ENCODE measurements at regions not wholly inside any gene's neighbourhood (a gene's known extent, or its start where the extent isn't known, plus 50 kb on each side); places are given as distances from the start of the nearest gene placed in this dataset.
"Not testable (repeated sequence)": the region's sequence is repeated elsewhere in the genome, so short reads cannot be mapped to it uniquely, and the experiment has no call there.

DNA sequence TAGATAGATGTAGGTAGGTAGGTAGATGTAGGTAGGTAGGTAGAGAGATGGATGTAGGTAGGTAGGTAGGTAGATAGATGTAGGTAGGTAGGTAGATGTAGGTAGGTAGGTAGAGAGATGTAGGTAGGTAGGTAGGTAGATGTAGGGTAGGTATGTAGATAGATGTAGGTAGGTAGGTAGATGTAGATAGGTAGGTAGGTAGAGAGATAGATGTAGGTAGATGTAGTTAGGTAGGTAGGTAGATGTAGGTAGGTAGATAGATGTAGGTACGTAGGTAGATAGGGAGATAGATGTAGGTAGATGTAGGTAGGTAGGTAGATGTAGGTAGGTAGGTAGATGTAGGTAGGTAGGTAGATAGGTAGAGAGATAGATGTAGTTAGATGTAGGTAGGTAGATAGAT is 62.3 kb upstream of the MORC3 start:
- H3K36me3 Mint-ChIP-seq (ENCODE audit: insufficient read depth) = peaks cover 37% of the 10 kb centered on the region
- no peak for DNase-seq
- ATAC-seq = no peak

GRCh38 chr21:36260030-36260787 is 59.8 kb upstream of the MORC3 start:
- ATAC-seq (peak; percentile 84 to 85), DNase-seq (peak; percentile 26)
- Mint-ChIP-seq H3K9me3 (no peaks in the 10 kb centered on the region), H3K4me3 (peak overlapping the region; percentile 75), H3K36me3 (ENCODE audit: insufficient read depth) (peaks cover 25% of the 10 kb centered on the region), H3K27me3 (ENCODE audit: low read depth) (no peaks in the 10 kb centered on the region), H3K4me1 (ENCODE audit: low read depth) (peaks cover 19% of the 10 kb centered on the region)

More for the DNA sequence above, 62.3 kb upstream of the MORC3 start:
- H3K4me3 Mint-ChIP-seq = no peak overlapping the region
- H3K27me3 Mint-ChIP-seq (ENCODE audit: low read depth) = no peaks in the 10 kb centered on the region
- peaks cover 26% of the 10 kb centered on the region for H3K4me1 Mint-ChIP-seq (ENCODE audit: low read depth)
- H3K9me3 Mint-ChIP-seq = no peaks in the 10 kb centered on the region

- H3K27me3 Mint-ChIP-seq (ENCODE audit: low read depth) = no peaks in the 10 kb centered on the region
Observed at GRCh38 chr21:36260802-36261201, 59.2 kb upstream of the MORC3 start.

DNA sequence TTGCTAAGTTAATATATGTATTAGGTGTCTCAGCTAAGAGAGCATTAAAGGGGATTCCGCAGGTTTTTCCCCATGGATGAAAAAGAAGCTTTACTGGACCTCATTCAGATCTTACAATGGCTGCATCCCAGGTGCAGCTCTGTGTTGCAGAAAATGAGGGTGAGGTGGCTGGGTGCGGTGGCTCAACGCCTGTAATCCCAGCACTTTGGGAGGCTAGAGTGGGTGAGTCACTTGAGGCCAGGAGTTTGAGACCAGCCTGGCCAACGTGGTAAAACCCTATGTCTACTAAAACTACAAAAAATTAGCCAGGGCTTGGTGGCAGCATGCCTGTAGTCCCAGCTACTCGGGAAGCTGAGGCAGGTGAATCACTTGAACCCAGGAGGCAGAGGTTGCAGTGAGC is 58.5 kb upstream of the MORC3 start:
- ATAC-seq = no peak
- DNase-seq = no peak

More at GRCh38 chr21:36260802-36261201, 59.2 kb upstream of the MORC3 start:
- no peak for DNase-seq
- peaks cover 25% of the 10 kb centered on the region for H3K36me3 Mint-ChIP-seq (ENCODE audit: insufficient read depth)
- ATAC-seq = no peak
- H3K4me3 Mint-ChIP-seq = peak overlapping the region; percentile 75
- H3K4me1 Mint-ChIP-seq (ENCODE audit: low read depth) = peaks cover 15% of the 10 kb centered on the region
- H3K9me3 Mint-ChIP-seq = no peaks in the 10 kb centered on the region

DNA sequence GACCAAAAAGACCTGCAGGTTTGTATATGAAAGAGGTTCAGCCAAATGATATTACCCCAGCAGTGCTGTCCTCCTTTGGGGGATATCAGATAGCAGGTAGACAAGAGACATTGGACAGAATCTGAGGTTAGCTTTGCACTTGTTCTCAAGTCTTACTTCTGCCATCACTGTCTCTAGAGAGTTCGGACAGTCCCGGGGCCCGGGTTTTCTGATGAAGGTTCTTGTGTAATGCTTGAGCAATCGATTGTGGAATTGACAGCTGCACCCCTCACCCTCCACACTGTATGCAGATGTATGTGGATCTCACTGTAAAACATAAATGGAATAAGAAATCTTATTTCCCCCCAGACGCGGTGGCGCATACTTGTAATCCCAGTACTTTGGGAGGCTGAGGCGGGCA is 56.2 kb upstream of the MORC3 start:
- Mint-ChIP-seq H3K27me3 (ENCODE audit: low read depth) (no peaks in the 10 kb centered on the region), H3K36me3 (ENCODE audit: insufficient read depth) (peaks cover 21% of the 10 kb centered on the region), H3K9me3 (no peaks in the 10 kb centered on the region), H3K4me1 (ENCODE audit: low read depth) (peaks cover 15% of the 10 kb centered on the region), H3K4me3 (no peak overlapping the region)
- DNase-seq = no peak
- no peak for ATAC-seq

More for the DNA sequence above, 58.5 kb upstream of the MORC3 start:
- H3K4me1 Mint-ChIP-seq (ENCODE audit: low read depth) = peaks cover 15% of the 10 kb centered on the region
- H3K4me3 Mint-ChIP-seq = no peak overlapping the region
- peaks cover 24% of the 10 kb centered on the region for H3K36me3 Mint-ChIP-seq (ENCODE audit: insufficient read depth)
- H3K27me3 Mint-ChIP-seq (ENCODE audit: low read depth) = no peaks in the 10 kb centered on the region
- H3K9me3 Mint-ChIP-seq = no peaks in the 10 kb centered on the region

- Mint-ChIP-seq H3K9me3 (no peaks in the 10 kb centered on the region), H3K4me3 (no peak overlapping the region), H3K36me3 (ENCODE audit: insufficient read depth) (peaks cover 24% of the 10 kb centered on the region), H3K27me3 (ENCODE audit: low read depth) (no peaks in the 10 kb centered on the region), H3K4me1 (ENCODE audit: low read depth) (peaks cover 4% of the 10 kb centered on the region)
- no peak for DNase-seq
- ATAC-seq = no peak
Observed at GRCh38 chr21:36265431-36265830, 54.6 kb upstream of the MORC3 start.

DNA sequence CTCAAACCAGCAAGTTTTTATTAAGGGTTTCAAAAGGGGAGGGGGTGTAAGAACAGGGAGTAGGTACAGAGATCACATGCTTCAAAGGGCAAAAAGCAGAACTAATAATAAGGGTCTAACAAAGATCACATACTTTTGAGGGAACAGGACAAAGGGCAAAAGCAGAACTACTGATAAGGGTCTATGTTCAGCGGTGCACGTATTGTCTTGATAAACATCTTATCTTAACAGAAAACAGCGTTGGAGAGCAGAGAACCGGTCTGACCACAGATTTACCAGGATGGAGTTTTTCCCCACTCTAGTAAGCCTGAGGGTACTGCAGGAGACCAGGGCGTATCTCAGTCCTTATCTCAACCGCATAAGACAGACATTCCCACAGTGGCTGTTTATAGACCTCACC is 52.2 kb upstream of the MORC3 start:
- peaks cover 29% of the 10 kb centered on the region for H3K36me3 Mint-ChIP-seq (ENCODE audit: insufficient read depth)
- H3K27me3 Mint-ChIP-seq (ENCODE audit: low read depth); H3K4me3 Mint-ChIP-seq; DNase-seq; ATAC-seq; H3K9me3 Mint-ChIP-seq; H3K4me1 Mint-ChIP-seq (ENCODE audit: low read depth): not testable (repeated sequence)

DNA sequence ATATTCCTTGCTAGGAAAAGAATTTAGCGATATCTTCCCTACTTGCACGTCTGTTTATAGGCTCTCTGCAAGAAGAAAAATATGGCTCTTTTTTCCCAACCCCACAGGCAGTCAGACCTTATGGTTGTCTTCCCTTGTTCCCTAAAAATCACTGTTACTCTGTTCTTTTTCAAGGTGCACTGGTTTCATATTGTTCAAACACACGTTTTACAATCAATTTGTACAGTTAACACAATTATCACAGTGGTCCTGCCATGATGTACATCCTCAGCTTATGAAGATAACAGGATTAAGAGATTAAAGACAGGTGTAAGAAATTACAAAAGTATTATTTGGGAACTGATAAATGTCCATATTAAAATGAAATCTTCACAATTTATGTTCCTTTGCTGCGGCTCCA is 51.7 kb upstream of the MORC3 start:
- peaks cover 30% of the 10 kb centered on the region for H3K36me3 Mint-ChIP-seq (ENCODE audit: insufficient read depth)
- not testable (repeated sequence) for DNase-seq; ATAC-seq; H3K9me3 Mint-ChIP-seq; H3K4me1 Mint-ChIP-seq (ENCODE audit: low read depth); H3K4me3 Mint-ChIP-seq; H3K27me3 Mint-ChIP-seq (ENCODE audit: low read depth)
